Liver (tissue), 3 donors: ENCODE measurements at regions not wholly inside any gene's neighbourhood (a gene's known extent, or its start where the extent isn't known, plus 50 kb on each side); places are given as distances from the start of the nearest gene placed in this dataset.

Source experiments
- EGR1 ChIP-seq, 2 donors: IDR thresholded peaks; 2 replicates each; pipeline ENCODE4 v1.6.1; 2016 to 2018; ENCODE audit warnings: antibody characterized with exemption in 2 of 2, low read depth in 2 of 2
- GABPA ChIP-seq, 2 donors: IDR thresholded peaks in 1 of 2; conservative IDR thresholded peaks in 1 of 2; 2 replicates each; pipeline ENCODE4 v1.6.1; 2016; ENCODE audit warnings: antibody characterized with exemption in 2 of 2, mild to moderate bottlenecking in 1 of 2, moderate library complexity in 1 of 2
- HNF4G ChIP-seq: IDR thresholded peaks from 2 replicates; pipeline ENCODE4 v1.6.1; 2016; ENCODE audit warnings: antibody characterized with exemption
- JUND ChIP-seq, 2 donors: IDR thresholded peaks; 2 replicates each; pipeline ENCODE4 v1.6.1; 2016; ENCODE audit warnings: antibody characterized with exemption in 2 of 2
- RAD21 ChIP-seq, 2 donors: IDR thresholded peaks; 2 replicates each; pipeline ENCODE4 v1.6.1; 2016; ENCODE audit warnings: antibody characterized with exemption in 2 of 2, mild to moderate bottlenecking in 2 of 2
- RXRA ChIP-seq, 2 donors: IDR thresholded peaks; 2 replicates each; pipeline ENCODE4 v1.6.1; 2017 to 2018; ENCODE audit warnings: antibody characterized with exemption in 2 of 2, mild to moderate bottlenecking in 1 of 2
- SP1 ChIP-seq: IDR thresholded peaks from 2 replicates; pipeline ENCODE4 v1.6.1; 2018; ENCODE audit warnings: antibody characterized with exemption, mild to moderate bottlenecking
- TAF1 ChIP-seq: conservative IDR thresholded peaks from 2 replicates; pipeline ENCODE4 v1.6.1; 2016; ENCODE audit warnings: antibody characterized with exemption, mild to moderate bottlenecking
- YY1 ChIP-seq: IDR thresholded peaks from 2 replicates; pipeline ENCODE4 v1.6.1; 2016; ENCODE audit warnings: antibody characterized with exemption, mild to moderate bottlenecking
- TF ChIP-seq, protein P1 (sequence below): IDR thresholded peaks from 2 replicates; pipeline ENCODE4 v1.6.1; 2016; ENCODE audit warnings: antibody characterized with exemption, mild to moderate bottlenecking
- TF ChIP-seq, protein P2 (sequence below): fragments of 150-350 bp; IDR thresholded peaks from 2 replicates; pipeline ENCODE4 v1.5.1; 2017; ENCODE audit warnings: improper control_type of control experiment, low read depth, low read length; ENCODE audit not compliant: missing input control
- TF ChIP-seq, protein P3 (sequence below): IDR thresholded peaks from 2 replicates; pipeline ENCODE4 v1.6.1; 2016; ENCODE audit warnings: antibody characterized with exemption
- donor health status: healthy.
- donor health status: healthy.

DNA sequence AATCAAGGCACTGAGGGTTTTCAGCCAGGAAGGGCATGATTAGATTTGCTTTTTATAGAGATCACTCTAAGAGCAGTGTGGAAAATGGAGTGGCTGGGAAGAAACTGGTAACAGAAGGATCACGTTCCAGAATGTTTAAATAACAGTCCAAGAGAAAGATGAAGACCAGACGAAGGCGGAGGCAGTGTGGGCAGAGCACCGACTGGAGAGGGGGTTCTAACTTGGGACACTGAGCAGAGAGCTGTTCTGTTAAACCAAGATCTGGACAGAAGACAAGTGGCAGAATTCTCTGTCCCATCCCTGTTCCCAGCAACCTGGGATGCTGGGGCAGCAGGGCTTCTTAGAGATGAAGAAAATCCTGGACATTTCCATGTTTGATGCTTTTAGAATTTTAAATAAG lies 249.1 kb upstream of the NR4A3 start:
- TF ChIP-seq, protein P1, sequence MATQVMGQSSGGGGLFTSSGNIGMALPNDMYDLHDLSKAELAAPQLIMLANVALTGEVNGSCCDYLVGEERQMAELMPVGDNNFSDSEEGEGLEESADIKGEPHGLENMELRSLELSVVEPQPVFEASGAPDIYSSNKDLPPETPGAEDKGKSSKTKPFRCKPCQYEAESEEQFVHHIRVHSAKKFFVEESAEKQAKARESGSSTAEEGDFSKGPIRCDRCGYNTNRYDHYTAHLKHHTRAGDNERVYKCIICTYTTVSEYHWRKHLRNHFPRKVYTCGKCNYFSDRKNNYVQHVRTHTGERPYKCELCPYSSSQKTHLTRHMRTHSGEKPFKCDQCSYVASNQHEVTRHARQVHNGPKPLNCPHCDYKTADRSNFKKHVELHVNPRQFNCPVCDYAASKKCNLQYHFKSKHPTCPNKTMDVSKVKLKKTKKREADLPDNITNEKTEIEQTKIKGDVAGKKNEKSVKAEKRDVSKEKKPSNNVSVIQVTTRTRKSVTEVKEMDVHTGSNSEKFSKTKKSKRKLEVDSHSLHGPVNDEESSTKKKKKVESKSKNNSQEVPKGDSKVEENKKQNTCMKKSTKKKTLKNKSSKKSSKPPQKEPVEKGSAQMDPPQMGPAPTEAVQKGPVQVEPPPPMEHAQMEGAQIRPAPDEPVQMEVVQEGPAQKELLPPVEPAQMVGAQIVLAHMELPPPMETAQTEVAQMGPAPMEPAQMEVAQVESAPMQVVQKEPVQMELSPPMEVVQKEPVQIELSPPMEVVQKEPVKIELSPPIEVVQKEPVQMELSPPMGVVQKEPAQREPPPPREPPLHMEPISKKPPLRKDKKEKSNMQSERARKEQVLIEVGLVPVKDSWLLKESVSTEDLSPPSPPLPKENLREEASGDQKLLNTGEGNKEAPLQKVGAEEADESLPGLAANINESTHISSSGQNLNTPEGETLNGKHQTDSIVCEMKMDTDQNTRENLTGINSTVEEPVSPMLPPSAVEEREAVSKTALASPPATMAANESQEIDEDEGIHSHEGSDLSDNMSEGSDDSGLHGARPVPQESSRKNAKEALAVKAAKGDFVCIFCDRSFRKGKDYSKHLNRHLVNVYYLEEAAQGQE, result no peak
- no peak for TF ChIP-seq SP1
- TF ChIP-seq, protein P2, sequence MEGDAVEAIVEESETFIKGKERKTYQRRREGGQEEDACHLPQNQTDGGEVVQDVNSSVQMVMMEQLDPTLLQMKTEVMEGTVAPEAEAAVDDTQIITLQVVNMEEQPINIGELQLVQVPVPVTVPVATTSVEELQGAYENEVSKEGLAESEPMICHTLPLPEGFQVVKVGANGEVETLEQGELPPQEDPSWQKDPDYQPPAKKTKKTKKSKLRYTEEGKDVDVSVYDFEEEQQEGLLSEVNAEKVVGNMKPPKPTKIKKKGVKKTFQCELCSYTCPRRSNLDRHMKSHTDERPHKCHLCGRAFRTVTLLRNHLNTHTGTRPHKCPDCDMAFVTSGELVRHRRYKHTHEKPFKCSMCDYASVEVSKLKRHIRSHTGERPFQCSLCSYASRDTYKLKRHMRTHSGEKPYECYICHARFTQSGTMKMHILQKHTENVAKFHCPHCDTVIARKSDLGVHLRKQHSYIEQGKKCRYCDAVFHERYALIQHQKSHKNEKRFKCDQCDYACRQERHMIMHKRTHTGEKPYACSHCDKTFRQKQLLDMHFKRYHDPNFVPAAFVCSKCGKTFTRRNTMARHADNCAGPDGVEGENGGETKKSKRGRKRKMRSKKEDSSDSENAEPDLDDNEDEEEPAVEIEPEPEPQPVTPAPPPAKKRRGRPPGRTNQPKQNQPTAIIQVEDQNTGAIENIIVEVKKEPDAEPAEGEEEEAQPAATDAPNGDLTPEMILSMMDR, result no peak
- TF ChIP-seq RAD21 (IDR thresholded peaks at IDR 0.05), result no peak
- TF ChIP-seq JUND (IDR thresholded peaks at IDR 0.05), result no peak
- no peak for TF ChIP-seq GABPA (IDR thresholded peaks at IDR 0.05 in 1 of 2, conservative IDR thresholded peaks at IDR 0.05 in 1 of 2)
- TF ChIP-seq YY1, result no peak
- no peak for TF ChIP-seq HNF4G
- no peak for TF ChIP-seq TAF1
- TF ChIP-seq, protein P3, sequence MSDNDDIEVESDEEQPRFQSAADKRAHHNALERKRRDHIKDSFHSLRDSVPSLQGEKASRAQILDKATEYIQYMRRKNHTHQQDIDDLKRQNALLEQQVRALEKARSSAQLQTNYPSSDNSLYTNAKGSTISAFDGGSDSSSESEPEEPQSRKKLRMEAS, result no peak
- no peak for TF ChIP-seq EGR1 (IDR thresholded peaks at IDR 0.05; ENCODE audit: low read depth in 2 of 2)
- no peak for TF ChIP-seq RXRA (IDR thresholded peaks at IDR 0.05)
